MCF 10A (cell line): ENCODE measurements at regions not wholly inside any gene's neighbourhood (a gene's known extent, or its start where the extent isn't known, plus 50 kb on each side); places are given as distances from the start of the nearest gene placed in this dataset.

Experiments used
- BruUV-seq: library from RNA; stranded (reverse); fragments of 400-500 nt; replicated peaks from 2 replicates; lab custom pipeline; 2021; lab: Mats Ljungman, UMichigan
- CTCF ChIA-PET: fragments of 300-600 bp; sonication (Branson Sonifier 250); formaldehyde crosslinking; extraction: SDS; loops from one replicate; lab custom pipeline; 2021; ENCODE audit warnings: antibody characterized with exemption, inconsistent platforms; lab: Yijun Ruan, JAX
- POLR2A ChIA-PET: fragments of 300-600, 350-650 bp; sonication (Branson Sonifier 250); formaldehyde crosslinking; extraction: SDS; loops from one replicate; lab custom pipeline; 2020; ENCODE audit warnings: antibody characterized with exemption, inconsistent platforms; lab: Yijun Ruan, JAX
- DNase-seq: peaks from one replicate; pipeline ENCODE4 v3.0.0-alpha.2; 2018; ENCODE audit not compliant: unreplicated experiment
- H3K27ac Mint-ChIP-seq: one replicate; pipeline ENCODE4 v1.8.0; 2022; ENCODE audit warnings: mild to moderate bottlenecking, low read depth, mixed read lengths; ENCODE audit not compliant: unreplicated experiment
- H3K27me3 Mint-ChIP-seq: one replicate; pipeline ENCODE4 v1.8.0; 2022; ENCODE audit warnings: mixed read lengths; ENCODE audit not compliant: insufficient read depth, unreplicated experiment
- H3K36me3 Mint-ChIP-seq: one replicate; pipeline ENCODE4 v1.8.0; 2022; ENCODE audit warnings: mild to moderate bottlenecking, moderate library complexity, mixed read lengths; ENCODE audit not compliant: insufficient read depth, unreplicated experiment
- H3K4me1 Mint-ChIP-seq: one replicate; pipeline ENCODE4 v1.8.0; 2022; ENCODE audit warnings: mixed read lengths; ENCODE audit not compliant: insufficient read depth, unreplicated experiment
- H3K4me3 Mint-ChIP-seq: one replicate; pipeline ENCODE4 v1.8.0; 2022; ENCODE audit warnings: mild to moderate bottlenecking, moderate library complexity, mixed read lengths; ENCODE audit not compliant: unreplicated experiment
- H3K9me3 Mint-ChIP-seq: one replicate; pipeline ENCODE4 v1.8.0; 2022; ENCODE audit warnings: mixed read lengths; ENCODE audit not compliant: unreplicated experiment
- intact Hi-C: fragments of 100-400 bp; cut with micrococcal nuclease; formaldehyde crosslinking; loops from 2 replicates; pipeline ENCODE4 v1.14.1; 2022
- TF ChIP-seq, protein P1 (sequence below): fragments of 200-600 bp; IDR thresholded peaks from one replicate; pipeline ENCODE4 v1.8.0; 2022; ENCODE audit warnings: antibody characterized with exemption, mild to moderate bottlenecking; ENCODE audit not compliant: unreplicated experiment

DNA sequence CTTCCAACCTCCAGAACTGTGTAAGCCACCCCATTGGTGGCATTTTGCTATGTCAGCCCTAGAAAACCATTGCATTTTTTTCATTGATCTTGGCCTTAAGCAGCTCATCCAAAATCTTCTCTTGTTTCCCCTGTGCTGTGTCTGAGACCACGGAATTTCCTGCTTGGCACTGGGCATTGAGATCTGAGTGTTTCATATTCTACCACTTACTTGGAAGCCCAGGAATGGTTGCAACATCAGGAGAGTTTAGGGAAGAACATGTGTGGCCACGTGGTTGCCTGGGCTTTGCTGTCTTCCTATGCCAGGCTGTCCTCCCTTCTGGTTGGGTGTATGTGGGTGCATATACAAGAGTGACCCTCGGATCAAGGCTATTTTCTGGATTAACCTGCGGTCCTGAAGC, 139.3 kb upstream of the PMEPA1 start:
- Mint-ChIP-seq H3K4me3 (no peak overlapping the region), H3K27me3 (peaks cover 77% of the 10 kb centered on the region), H3K27ac (no peak overlapping the region), H3K4me1 (peaks cover 3% of the 10 kb centered on the region), H3K9me3 (no peaks in the 10 kb centered on the region), H3K36me3 (no peaks in the 10 kb centered on the region)
- TF ChIP-seq, protein P1, sequence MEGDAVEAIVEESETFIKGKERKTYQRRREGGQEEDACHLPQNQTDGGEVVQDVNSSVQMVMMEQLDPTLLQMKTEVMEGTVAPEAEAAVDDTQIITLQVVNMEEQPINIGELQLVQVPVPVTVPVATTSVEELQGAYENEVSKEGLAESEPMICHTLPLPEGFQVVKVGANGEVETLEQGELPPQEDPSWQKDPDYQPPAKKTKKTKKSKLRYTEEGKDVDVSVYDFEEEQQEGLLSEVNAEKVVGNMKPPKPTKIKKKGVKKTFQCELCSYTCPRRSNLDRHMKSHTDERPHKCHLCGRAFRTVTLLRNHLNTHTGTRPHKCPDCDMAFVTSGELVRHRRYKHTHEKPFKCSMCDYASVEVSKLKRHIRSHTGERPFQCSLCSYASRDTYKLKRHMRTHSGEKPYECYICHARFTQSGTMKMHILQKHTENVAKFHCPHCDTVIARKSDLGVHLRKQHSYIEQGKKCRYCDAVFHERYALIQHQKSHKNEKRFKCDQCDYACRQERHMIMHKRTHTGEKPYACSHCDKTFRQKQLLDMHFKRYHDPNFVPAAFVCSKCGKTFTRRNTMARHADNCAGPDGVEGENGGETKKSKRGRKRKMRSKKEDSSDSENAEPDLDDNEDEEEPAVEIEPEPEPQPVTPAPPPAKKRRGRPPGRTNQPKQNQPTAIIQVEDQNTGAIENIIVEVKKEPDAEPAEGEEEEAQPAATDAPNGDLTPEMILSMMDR = no peak
- ChIA-PET CTCF (no interaction called here), POLR2A (no interaction called here)
- intact Hi-C loops = no loop called here
- DNase-seq = peak; percentile 21
- no TSS peak for BruUV-seq

DNA sequence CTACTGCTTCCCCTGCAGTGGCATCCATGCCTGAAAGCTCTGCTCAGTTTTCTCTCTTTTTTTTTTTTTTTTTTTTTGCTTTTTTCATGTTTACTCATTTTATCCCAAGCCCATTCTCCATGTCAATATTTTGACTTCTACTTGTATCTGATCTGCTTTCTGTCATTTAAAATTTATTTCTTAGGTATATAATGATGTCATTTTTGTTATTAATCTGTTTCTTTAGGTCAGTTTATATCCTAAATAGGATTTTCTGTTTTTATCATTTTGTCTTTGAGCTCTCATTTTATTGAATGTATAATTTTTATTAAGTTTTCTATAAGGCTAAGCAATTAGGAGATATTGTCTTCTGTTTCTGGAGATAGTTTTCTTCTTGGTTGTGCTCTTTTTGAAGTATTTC, 138.5 kb upstream of the PMEPA1 start:
- Mint-ChIP-seq H3K4me3 (no peak overlapping the region), H3K36me3 (no peaks in the 10 kb centered on the region), H3K27ac (no peak overlapping the region), H3K9me3 (no peaks in the 10 kb centered on the region), H3K4me1 (peaks cover 3% of the 10 kb centered on the region), H3K27me3 (peaks cover 77% of the 10 kb centered on the region)
- intact Hi-C loops = no loop called here
- ChIA-PET CTCF (no interaction called here), POLR2A (no interaction called here)
- no peak for DNase-seq
- BruUV-seq = no TSS peak
- TF ChIP-seq, protein P1 = no peak

DNA sequence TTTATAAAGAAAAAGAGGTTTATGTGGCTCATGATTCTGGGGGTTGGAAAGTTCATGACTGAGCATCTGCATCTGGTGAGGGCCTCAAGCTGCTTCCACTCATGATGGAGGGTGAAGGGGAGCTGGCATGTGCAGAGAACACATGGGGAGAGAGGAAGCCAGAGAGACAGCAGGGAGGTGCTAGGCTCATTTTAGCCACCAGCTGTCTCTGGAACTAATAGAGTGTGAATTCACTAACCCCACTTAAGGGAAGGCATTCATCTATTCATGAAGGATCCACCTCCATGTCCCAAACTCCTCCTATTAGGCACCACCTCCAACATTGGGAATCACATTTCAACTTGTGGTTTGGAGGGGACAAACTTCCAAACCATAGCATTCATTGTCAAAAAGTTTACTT, 137.3 kb upstream of the PMEPA1 start:
- peaks cover 69% of the 10 kb centered on the region for H3K27me3 Mint-ChIP-seq

DNA sequence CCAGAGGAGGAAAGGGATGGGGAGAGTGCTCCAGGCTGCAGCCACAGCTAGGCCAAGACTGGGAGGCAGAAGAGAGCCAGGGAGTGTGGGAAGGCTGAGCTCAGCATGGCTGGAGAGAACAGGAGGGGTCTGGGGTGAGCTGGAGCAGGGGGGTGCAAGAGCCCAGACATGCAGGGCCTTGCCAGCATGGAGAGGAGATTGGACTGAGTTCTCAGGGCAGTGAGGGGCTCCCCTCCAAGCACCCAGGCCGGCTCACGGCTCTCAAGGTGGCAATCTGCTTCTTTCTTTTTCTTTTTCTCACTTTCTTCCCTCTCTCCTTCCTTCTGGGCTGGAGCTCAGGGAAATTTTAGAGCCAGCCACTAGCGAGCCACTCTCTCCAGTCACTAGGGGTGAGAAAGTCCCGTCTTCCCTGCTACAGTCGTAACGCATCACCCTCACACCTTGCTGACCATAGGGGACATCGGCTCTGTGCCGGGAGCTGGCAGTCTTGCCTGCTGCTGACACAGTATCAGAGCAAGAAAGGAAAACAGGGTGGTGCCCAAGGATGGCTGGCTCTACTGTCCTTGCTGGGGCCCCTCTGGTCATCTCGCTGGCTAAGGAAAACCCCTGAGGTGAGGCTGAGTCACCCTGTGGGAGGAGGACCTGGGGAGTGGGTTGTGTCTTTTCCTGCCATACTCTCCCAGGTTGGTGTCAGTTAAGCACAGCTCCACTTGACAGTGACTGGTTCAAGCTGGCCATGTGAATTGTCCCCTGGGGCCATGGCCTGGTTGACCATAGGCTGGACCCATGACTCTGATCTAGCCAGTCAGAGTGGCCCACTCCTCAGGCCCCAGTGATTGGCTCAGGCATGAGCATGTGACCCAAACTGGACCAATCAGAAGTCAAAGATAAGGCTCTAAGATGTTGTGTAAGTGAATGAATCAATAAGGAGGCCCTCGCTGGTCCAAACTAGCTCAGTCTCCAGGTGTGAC, 135.1 kb upstream of the PMEPA1 start:
- Mint-ChIP-seq H3K4me3 (no peak overlapping the region), H3K27ac (no peak overlapping the region), H3K9me3 (no peaks in the 10 kb centered on the region), H3K4me1 (peaks cover 3% of the 10 kb centered on the region), H3K36me3 (no peaks in the 10 kb centered on the region), H3K27me3 (peaks cover 63% of the 10 kb centered on the region)
- ChIA-PET POLR2A (no interaction called here), CTCF (interaction anchor here (0.6 to 1.2 kb wide), 3 partner anchors 10 to 190 kb away, joined by 3 to 4 read pairs (median 3); no protein-coding TSS in a partner anchor)
- no peak for DNase-seq
- intact Hi-C loops = no loop called here
- TF ChIP-seq, protein P1 = no peak
- BruUV-seq = no TSS peak

More for the DNA sequence above, 137.3 kb upstream of the PMEPA1 start:
- CTCF ChIA-PET = no interaction called here
- H3K4me3 Mint-ChIP-seq = no peak overlapping the region
- no TSS peak for BruUV-seq
- peaks cover 3% of the 10 kb centered on the region for H3K4me1 Mint-ChIP-seq
- no peaks in the 10 kb centered on the region for H3K36me3 Mint-ChIP-seq
- DNase-seq = no peak
- TF ChIP-seq, protein P1 = no peak
- POLR2A ChIA-PET = no interaction called here
- intact Hi-C loops = no loop called here
- H3K27ac Mint-ChIP-seq = no peak overlapping the region
- no peaks in the 10 kb centered on the region for H3K9me3 Mint-ChIP-seq
